Mesenchymal stem cell (in vitro differentiated cells and primary cell): ENCODE measurements at regions not wholly inside any gene's neighbourhood (a gene's known extent, or its start where the extent isn't known, plus 50 kb on each side); places are given as distances from the start of the nearest gene placed in this dataset.

Experiments
- DNase-seq: peaks from one replicate; pipeline ENCODE4 v3.0.0-alpha.2; 2013
- H2AFZ ChIP-seq: one replicate; pipeline ENCODE4 v1.6.1; 2013; ENCODE audit warnings: low read depth, mild to moderate bottlenecking, control low read depth, inconsistent platforms, low read length, moderate library complexity
- H2AK5ac ChIP-seq: 2 replicates; pipeline ENCODE4 v1.6.1; 2013; ENCODE audit warnings: low read length, moderate library complexity, mild to moderate bottlenecking, inconsistent platforms; ENCODE audit not compliant: severe bottlenecking
- H2BK120ac ChIP-seq: one replicate; pipeline ENCODE4 v1.6.1; 2013; ENCODE audit warnings: low read depth, mild to moderate bottlenecking, inconsistent platforms, low read length, moderate library complexity
- H2BK12ac ChIP-seq, 2 experiments: one replicate each; pipeline ENCODE4 v1.6.1; 2013; ENCODE audit warnings: inconsistent platforms in 2 of 2, low read length in 2 of 2, mild to moderate bottlenecking in 2 of 2, moderate library complexity in 2 of 2, control low read depth in 1 of 2
- H2BK15ac ChIP-seq: one replicate; pipeline ENCODE4 v1.6.1; 2013; ENCODE audit warnings: mild to moderate bottlenecking, low read depth, inconsistent platforms; ENCODE audit not compliant: poor library complexity, severe bottlenecking
- H2BK5ac ChIP-seq: 2 replicates; pipeline ENCODE4 v1.6.1; 2013; ENCODE audit warnings: low read depth, mild to moderate bottlenecking, low read length, control low read depth, inconsistent platforms; ENCODE audit not compliant: poor library complexity, severe bottlenecking
- H3K14ac ChIP-seq, 2 experiments: one replicate each; pipeline ENCODE4 v1.6.1; 2013; ENCODE audit warnings: inconsistent platforms in 2 of 2, low read length in 2 of 2, control low read depth in 1 of 2, mild to moderate bottlenecking in 1 of 2, moderate library complexity in 1 of 2
- H3K18ac ChIP-seq, 2 experiments: one replicate each; pipeline ENCODE4 v1.6.1; 2013; ENCODE audit warnings: inconsistent platforms in 2 of 2, low read length in 2 of 2, control low read depth in 1 of 2, low read depth in 1 of 2, mild to moderate bottlenecking in 1 of 2
- H3K23ac ChIP-seq, 2 experiments: one replicate each; pipeline ENCODE4 v1.6.1; 2013; ENCODE audit warnings: inconsistent platforms in 2 of 2, low read length in 2 of 2, mild to moderate bottlenecking in 2 of 2, moderate library complexity in 2 of 2, control low read depth in 1 of 2
- H3K27ac ChIP-seq: 2 replicates; pipeline ENCODE4 v1.5.1; 2013; ENCODE audit warnings: mild to moderate bottlenecking, moderate library complexity, low read length, control low read depth, inconsistent platforms; ENCODE audit not compliant: poor library complexity, severe bottlenecking
- H3K27me3 ChIP-seq, 2 experiments: 2 replicates each; pipeline versions ENCODE4 v1.6.1 to v1.7.0; 2013; ENCODE audit warnings: low read length in 2 of 2, mild to moderate bottlenecking in 2 of 2, moderate library complexity in 2 of 2, control low read depth in 1 of 2, inconsistent platforms in 1 of 2; ENCODE audit not compliant: control insufficient read depth in 1 of 2, insufficient read depth in 1 of 2
- H3K36me3 ChIP-seq, 2 experiments: 2 replicates each; pipeline versions ENCODE4 v1.6.1 to v1.7.0; 2013; ENCODE audit warnings: low read length in 2 of 2, control low read depth in 1 of 2, inconsistent platforms in 1 of 2, low read depth in 1 of 2, mild to moderate bottlenecking in 1 of 2; ENCODE audit not compliant: insufficient read depth in 2 of 2, control insufficient read depth in 1 of 2
- H3K4ac ChIP-seq, 2 experiments: one replicate each; pipeline ENCODE4 v1.6.1; 2013; ENCODE audit warnings: inconsistent platforms in 2 of 2, low read length in 2 of 2, mild to moderate bottlenecking in 2 of 2, moderate library complexity in 2 of 2, control low read depth in 1 of 2, low read depth in 1 of 2
- H3K4me1 ChIP-seq: 2 replicates; pipeline ENCODE4 v1.6.1; 2013; ENCODE audit warnings: low read depth, low read length, control low read depth; ENCODE audit not compliant: control insufficient read depth, insufficient read depth
- H3K4me2 ChIP-seq: 2 replicates; pipeline ENCODE4 v1.6.1; 2013; ENCODE audit warnings: low read length, mild to moderate bottlenecking, inconsistent platforms; ENCODE audit not compliant: poor library complexity, severe bottlenecking
- H3K4me3 ChIP-seq, 2 experiments: 2 replicates each; pipeline versions ENCODE4 v1.5.1 to v1.7.0; 2013; ENCODE audit warnings: low read length in 2 of 2, mild to moderate bottlenecking in 2 of 2, control low read depth in 1 of 2, low read depth in 1 of 2; ENCODE audit not compliant: insufficient read depth in 1 of 2
- H3K79me1 ChIP-seq: replicated peaks from 2 replicates; pipeline ENCODE4 v1.6.1; 2013; ENCODE audit warnings: mild to moderate bottlenecking, control low read depth, low read length, inconsistent platforms; ENCODE audit not compliant: poor library complexity, severe bottlenecking
- H3K9ac ChIP-seq: 2 replicates; pipeline ENCODE4 v1.7.0; 2013; ENCODE audit warnings: mild to moderate bottlenecking, low read length, moderate library complexity
- H3K9me3 ChIP-seq: 2 replicates; pipeline ENCODE4 v1.7.0; 2013; ENCODE audit warnings: mild to moderate bottlenecking, low read length; ENCODE audit not compliant: control insufficient read depth
- H4K8ac ChIP-seq: one replicate; pipeline ENCODE4 v1.6.1; 2013; ENCODE audit warnings: inconsistent platforms, mild to moderate bottlenecking, low read length, moderate library complexity
- H4K91ac ChIP-seq: one replicate; pipeline ENCODE4 v1.6.1; 2013; ENCODE audit warnings: mild to moderate bottlenecking, low read length, inconsistent platforms
- WGBS: methylation state at CpG from one replicate; pipeline ENCODE4 v1.1.7; 2013; ENCODE audit warnings: mixed read lengths; 5-methylcytosine and 5-hydroxymethylcytosine counted together

DNA sequence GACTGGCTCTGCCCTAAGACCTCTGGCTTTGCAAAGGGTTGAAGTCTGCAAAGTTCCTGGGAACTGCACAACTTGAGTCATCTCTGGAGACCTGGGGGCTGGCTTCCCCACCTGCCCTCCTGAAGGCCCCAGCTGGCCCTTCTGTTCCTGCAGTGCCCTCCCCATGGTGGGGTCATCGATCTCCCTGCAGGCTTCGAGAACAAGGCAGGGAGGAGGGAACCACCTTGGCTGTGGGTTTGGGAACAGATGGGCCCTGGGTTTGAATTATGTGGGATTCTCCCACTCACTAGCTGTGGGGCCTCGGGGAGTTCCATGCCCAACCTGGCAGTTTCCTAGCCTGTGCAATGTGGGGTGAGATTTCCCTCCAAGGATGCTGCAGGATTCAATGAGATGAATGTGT, 310.2 kb downstream of the PTPRU start:
- H3K14ac ChIP-seq, result no peak overlapping the region
- 74% methylated on average over 3 of the region's 3 CpGs for WGBS
- H3K9me3 ChIP-seq, result peaks cover 3% of the 10 kb centered on the region
- H3K4me2 ChIP-seq, result no peak overlapping the region
- H2BK12ac ChIP-seq, result no peak overlapping the region
- no peak overlapping the region for H2BK15ac ChIP-seq
- H2BK120ac ChIP-seq, result no peak overlapping the region
- H3K4ac ChIP-seq, result no peak overlapping the region
- no peak for DNase-seq
- no peaks in the 10 kb centered on the region for H3K4me1 ChIP-seq
- no peak overlapping the region for H2BK5ac ChIP-seq
- no peak overlapping the region for H4K91ac ChIP-seq
- H2AFZ ChIP-seq, result no peak overlapping the region
- no peak overlapping the region for H4K8ac ChIP-seq
- no peak overlapping the region for H3K27ac ChIP-seq
- H3K18ac ChIP-seq, result no peak overlapping the region
- no peak overlapping the region for H3K23ac ChIP-seq
- H3K9ac ChIP-seq, result no peak overlapping the region
- H2AK5ac ChIP-seq, result no peak overlapping the region
- no peak overlapping the region for H3K4me3 ChIP-seq
- H3K36me3 ChIP-seq, result no peaks in the 10 kb centered on the region
- peaks cover 0 to 21% of the 10 kb centered on the region in 2 experiments for H3K27me3 ChIP-seq
- no peaks in the 10 kb centered on the region for H3K79me1 ChIP-seq

DNA sequence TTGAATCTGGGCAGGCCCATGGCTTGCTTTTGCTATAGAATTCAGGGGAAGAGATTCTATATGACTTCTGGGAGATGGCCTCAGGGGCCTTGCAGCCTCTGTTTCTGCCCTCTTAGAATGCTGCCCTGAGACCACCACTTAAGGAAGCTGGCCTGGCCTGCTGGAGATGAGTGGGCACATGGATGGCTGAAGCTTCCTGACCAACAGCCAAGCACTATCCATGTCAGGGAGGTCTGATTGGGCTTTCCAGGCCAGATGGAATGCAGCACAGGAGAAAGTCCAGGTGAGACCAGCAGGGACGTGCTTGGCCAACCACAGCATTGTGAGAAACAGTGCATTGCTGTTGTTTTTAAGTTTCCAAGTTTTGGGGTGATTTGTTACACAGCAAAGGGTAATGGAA, 308.1 kb downstream of the PTPRU start:
- no peak for DNase-seq
- Histone ChIP-seq H2BK15ac (no peak overlapping the region), H2BK12ac (no peak overlapping the region), H3K4me3 (no peak overlapping the region), H4K8ac (no peak overlapping the region), H2BK5ac (no peak overlapping the region), H3K27me3 (peaks cover 0 to 20% of the 10 kb centered on the region in 2 experiments), H3K79me1 (no peaks in the 10 kb centered on the region), H3K4ac (no peak overlapping the region), H3K9me3 (peaks cover 3% of the 10 kb centered on the region), H2AK5ac (no peak overlapping the region), H3K9ac (no peak overlapping the region), H3K27ac (no peak overlapping the region), H3K23ac (no peak overlapping the region), H4K91ac (no peak overlapping the region), H2BK120ac (no peak overlapping the region), H3K36me3 (no peaks in the 10 kb centered on the region), H3K18ac (no peak overlapping the region), H2AFZ (no peak overlapping the region), H3K4me2 (no peak overlapping the region), H3K14ac (no peak overlapping the region), H3K4me1 (no peaks in the 10 kb centered on the region)
- WGBS, result 50% methylated on average over 1 of the region's 1 CpG

DNA sequence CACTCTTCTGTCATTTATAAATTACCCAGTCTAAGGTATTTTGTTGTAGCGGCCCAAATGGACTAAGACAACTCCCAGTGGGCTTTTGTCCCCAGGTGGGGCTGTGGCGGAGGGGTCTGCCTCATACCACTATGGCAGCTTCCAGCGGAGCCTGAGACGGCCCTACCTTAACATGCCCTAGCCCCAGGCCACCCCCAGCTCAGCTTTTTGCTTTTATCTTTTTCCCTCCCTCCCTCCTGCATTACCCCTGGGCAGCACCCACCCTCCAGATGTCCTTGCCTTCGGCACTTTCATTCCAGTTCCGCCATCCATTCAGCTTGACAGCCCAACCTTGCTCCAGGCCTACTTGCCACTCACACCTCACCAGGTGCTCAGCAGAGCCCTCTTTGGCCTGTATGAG, 307.3 kb downstream of the PTPRU start:
- Histone ChIP-seq H3K9ac (no peak overlapping the region), H3K4me3 (no peak overlapping the region), H2BK120ac (no peak overlapping the region), H3K79me1 (no peaks in the 10 kb centered on the region), H3K4me1 (no peaks in the 10 kb centered on the region), H2BK12ac (no peak overlapping the region), H3K14ac (no peak overlapping the region), H3K18ac (no peak overlapping the region), H2BK5ac (no peak overlapping the region), H4K91ac (no peak overlapping the region), H3K23ac (no peak overlapping the region), H4K8ac (no peak overlapping the region), H3K36me3 (no peaks in the 10 kb centered on the region), H2AK5ac (no peak overlapping the region), H3K4me2 (no peak overlapping the region), H2AFZ (no peak overlapping the region), H3K27me3 (peaks cover 0 to 18% of the 10 kb centered on the region in 2 experiments), H3K27ac (no peak overlapping the region), H3K4ac (no peak overlapping the region), H2BK15ac (no peak overlapping the region), H3K9me3 (peaks cover 3% of the 10 kb centered on the region)
- DNase-seq, result no peak
- 80% methylated on average over 6 of the region's 6 CpGs for WGBS

DNA sequence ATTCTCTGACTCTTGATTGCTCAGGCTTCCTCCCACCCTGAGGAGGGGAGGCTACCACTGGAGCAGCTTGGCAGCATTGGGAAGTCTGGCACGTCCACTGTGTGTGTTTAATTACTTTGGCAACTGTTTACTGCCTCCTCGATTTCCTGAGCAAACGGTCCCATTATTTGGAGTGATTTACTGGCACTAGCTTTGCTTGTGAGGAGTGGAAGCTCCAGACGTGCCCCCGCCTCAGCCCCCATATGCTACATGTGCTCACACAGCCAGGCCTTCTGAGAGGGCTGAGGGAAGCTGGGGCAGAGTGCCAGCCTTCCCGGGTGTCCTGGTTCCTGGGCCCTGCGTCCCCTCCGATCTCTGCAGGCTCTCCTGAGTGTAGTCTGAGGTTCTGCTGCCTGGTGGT, 306.2 kb downstream of the PTPRU start:
- Histone ChIP-seq H3K4me1 (no peaks in the 10 kb centered on the region), H4K91ac (no peak overlapping the region), H3K4ac (no peak overlapping the region), H2BK5ac (no peak overlapping the region), H2AK5ac (no peak overlapping the region), H3K9ac (no peak overlapping the region), H3K27ac (no peak overlapping the region), H3K36me3 (no peaks in the 10 kb centered on the region), H3K14ac (no peak overlapping the region), H3K23ac (no peak overlapping the region), H3K79me1 (no peaks in the 10 kb centered on the region), H2BK120ac (no peak overlapping the region), H3K4me3 (no peak overlapping the region), H3K4me2 (no peak overlapping the region), H3K27me3 (peaks cover 5 to 18% of the 10 kb centered on the region in 2 experiments), H3K18ac (no peak overlapping the region), H2BK12ac (no peak overlapping the region), H2AFZ (no peak overlapping the region), H2BK15ac (no peak overlapping the region), H3K9me3 (peaks cover 3% of the 10 kb centered on the region), H4K8ac (no peak overlapping the region)
- WGBS, result 62% methylated on average over 8 of the region's 8 CpGs
- no peak for DNase-seq
